ENCODE measurements at regions not wholly inside any gene's neighbourhood (a gene's known extent, or its start where the extent isn't known, plus 50 kb on each side); places are given as distances from the start of the nearest gene placed in this dataset.

DNA sequence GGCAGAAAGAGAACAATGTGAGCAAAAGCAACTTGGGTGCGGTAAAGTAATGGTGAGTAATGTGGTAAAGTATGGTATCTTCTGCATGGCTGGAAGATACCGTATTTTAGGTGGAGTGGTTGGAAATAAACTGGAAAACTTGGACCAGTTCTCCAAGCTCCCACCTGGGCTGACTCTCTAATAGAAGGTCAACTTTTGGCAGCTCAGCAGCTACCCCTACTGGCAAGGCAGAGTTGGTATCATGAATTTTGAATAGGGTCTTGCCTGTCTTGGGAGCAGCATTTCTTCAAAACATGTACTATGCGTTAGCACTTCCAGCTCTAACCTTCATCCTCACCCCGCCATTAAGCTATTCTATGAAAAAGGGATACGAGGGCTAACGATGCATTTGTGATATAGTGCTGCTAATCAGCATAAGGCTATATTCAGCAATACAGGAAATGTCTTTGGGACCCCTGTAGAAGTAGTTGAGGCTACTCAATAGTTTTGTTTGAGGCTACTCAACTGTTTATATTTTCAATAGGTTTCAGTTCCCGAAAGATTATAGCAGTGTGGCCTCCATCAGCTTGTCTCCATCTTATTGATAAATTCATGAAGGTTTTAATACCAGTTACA lies 276.3 kb upstream of the FAR2 start:
- no peak overlapping the region for H3K4me3 ChIP-seq
- peaks cover 0 to 16% (median 0%) of the 10 kb centered on the region in 4 donors for H3K4me1 ChIP-seq
- no peaks in the 10 kb centered on the region for H3K27me3 ChIP-seq
- WGBS, 2 donors: 38 to 55% methylated on average over 7 of the region's 7 CpGs
- no peak for DNase-seq
- peak in 2 of 4 experiments; percentile 28 to 46 for TF ChIP-seq CTCF (IDR thresholded peaks at IDR 0.05)
- TF ChIP-seq POLR2A (IDR thresholded peaks at IDR 0.05): no peak
- no peaks in the 10 kb centered on the region for H3K9me3 ChIP-seq
- intact Hi-C loops (cut with DNase I): loop anchor here (10.0 kb wide), 2 partner anchors 898 to 1138 kb away; partner anchors contain the start of gene PTHLH
- H3K36me3 ChIP-seq: no peaks in the 10 kb centered on the region
- no peak overlapping the region for H3K27ac ChIP-seq

DNA sequence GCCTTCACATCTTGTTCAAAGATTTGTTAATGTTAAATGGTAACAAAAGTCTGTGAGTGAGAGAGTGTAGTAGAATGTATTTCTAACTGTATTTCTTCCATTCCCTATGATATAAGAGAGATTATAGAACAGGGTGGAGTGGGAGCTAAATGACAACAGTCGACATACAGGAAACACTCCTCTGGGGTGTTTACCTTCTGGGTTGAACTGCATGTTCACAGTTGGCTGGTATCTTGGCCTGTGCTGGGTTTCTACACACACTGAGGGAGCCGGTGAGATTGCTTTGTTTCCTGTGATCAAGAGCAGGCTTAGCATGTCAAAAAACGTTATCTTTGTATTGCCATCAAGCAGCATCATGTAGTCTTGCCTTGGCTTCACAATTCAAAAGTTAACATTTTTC lies 274.3 kb upstream of the FAR2 start:
- no peak for DNase-seq
- H3K4me3 ChIP-seq: no peak overlapping the region
- no peaks in the 10 kb centered on the region for H3K27me3 ChIP-seq
- no peak for TF ChIP-seq CTCF (IDR thresholded peaks at IDR 0.05)
- TF ChIP-seq EP300 (IDR thresholded peaks at IDR 0.05): no peak
- no peak for TF ChIP-seq POLR2AphosphoS5 (IDR thresholded peaks at IDR 0.05)
- TF ChIP-seq POLR2A (IDR thresholded peaks at IDR 0.05): no peak
- no peak overlapping the region for H3K27ac ChIP-seq
- WGBS, 2 donors: 16 to 57% methylated on average over 3 of the region's 3 CpGs
- H3K4me1 ChIP-seq: no peaks in the 10 kb centered on the region
- intact Hi-C loops (cut with DNase I): loop anchor here (10.0 kb wide), 2 partner anchors 900 to 1140 kb away; partner anchors contain the start of gene PTHLH
- H3K36me3 ChIP-seq: no peaks in the 10 kb centered on the region
- H3K9me3 ChIP-seq: no peaks in the 10 kb centered on the region

GRCh38 chr12:28876196-28876798 lies 272.8 kb upstream of the FAR2 start:
- no peak for DNase-seq
- intact Hi-C loops (cut with DNase I): loop anchor here (10.0 kb wide), 2 partner anchors 901 to 1141 kb away; partner anchors contain the start of gene PTHLH
- Histone ChIP-seq H3K27ac (no peak overlapping the region), H3K27me3 (no peaks in the 10 kb centered on the region), H3K36me3 (no peaks in the 10 kb centered on the region), H3K9me3 (no peaks in the 10 kb centered on the region), H3K4me3 (no peak overlapping the region), H3K4me1 (no peaks in the 10 kb centered on the region)
- TF ChIP-seq EP300 (IDR thresholded peaks at IDR 0.05) (no peak), POLR2AphosphoS5 (IDR thresholded peaks at IDR 0.05) (no peak)
- WGBS, 2 donors: 50 to 59% methylated on average over 4 of the region's 4 CpGs

- WGBS, 2 donors: 75 to 83% methylated on average over 1 of the region's 1 CpG
- H3K4me1 ChIP-seq: no peaks in the 10 kb centered on the region
Measured at GRCh38 chr12:28877854-28878253, 271.2 kb upstream of the FAR2 start.

More at GRCh38 chr12:28877854-28878253, 271.2 kb upstream of the FAR2 start:
- no peak for DNase-seq
- H3K9me3 ChIP-seq: no peaks in the 10 kb centered on the region
- no peaks in the 10 kb centered on the region for H3K27me3 ChIP-seq
- H3K27ac ChIP-seq: no peak overlapping the region
- no peaks in the 10 kb centered on the region for H3K36me3 ChIP-seq
- no peak overlapping the region for H3K4me3 ChIP-seq
- intact Hi-C loops (cut with DNase I): loop anchor here (10.0 kb wide), 2 partner anchors 903 to 1143 kb away; partner anchors contain the start of gene PTHLH
- TF ChIP-seq POLR2A (IDR thresholded peaks at IDR 0.05): no peak
- no peak for TF ChIP-seq CTCF (IDR thresholded peaks at IDR 0.05)
- no peak for TF ChIP-seq EP300 (IDR thresholded peaks at IDR 0.05)
- TF ChIP-seq POLR2AphosphoS5 (IDR thresholded peaks at IDR 0.05): no peak
